Cardiac muscle cell (in vitro differentiated cells and primary cell): ENCODE measurements at regions not wholly inside any gene's neighbourhood (a gene's known extent, or its start where the extent isn't known, plus 50 kb on each side); places are given as distances from the start of the nearest gene placed in this dataset.
"Not testable (repeated sequence)": the region's sequence is repeated elsewhere in the genome, so short reads cannot be mapped to it uniquely, and the experiment has no call there.

Source experiments
- DNase-seq, 2 donors: peaks; one replicate each; pipeline versions ENCODE4 v3.0.0 to v3.0.0-alpha.2; 2010 to 2017; ENCODE audit warnings: low read depth in 1 of 2, low spot score in 1 of 2
- H3K27ac ChIP-seq: fragments of 200-600 bp; sonication (generic); 2 replicates; pipeline ENCODE4 v1.5.1; 2016
- H3K27me3 ChIP-seq: fragments of 200-600 bp; sonication (generic); 2 replicates; pipeline ENCODE4 v1.6.0; 2016; ENCODE audit warnings: control low read depth
- H3K36me3 ChIP-seq: fragments of 200-600 bp; sonication (generic); 2 replicates; pipeline ENCODE4 v1.5.1; 2016; ENCODE audit warnings: control low read depth
- H3K4me1 ChIP-seq: fragments of 200-600 bp; sonication (generic); 2 replicates; pipeline ENCODE4 v1.8.1; 2017; ENCODE audit warnings: low read depth, mild to moderate bottlenecking, mixed run types
- H3K4me3 ChIP-seq: fragments of 200-600 bp; sonication (generic); 2 replicates; pipeline ENCODE4 v1.5.1; 2016; ENCODE audit warnings: mild to moderate bottlenecking
- H3K9me3 ChIP-seq: fragments of 200-600 bp; sonication (generic); 2 replicates; pipeline ENCODE4 v1.5.1; 2017; ENCODE audit warnings: low read depth, mild to moderate bottlenecking, control low read depth
- CTCF ChIP-seq: IDR thresholded peaks from 2 replicates; pipeline ENCODE4 v1.5.1; 2012; ENCODE audit warnings: low read depth, mild to moderate bottlenecking, low read length

- Histone ChIP-seq H3K4me3 (no peak overlapping the region), H3K27me3 (no peaks in the 10 kb centered on the region), H3K9me3 (no peaks in the 10 kb centered on the region), H3K36me3 (no peaks in the 10 kb centered on the region), H3K4me1 (no peaks in the 10 kb centered on the region), H3K27ac (no peak overlapping the region)
- TF ChIP-seq CTCF: no peak
- DNase-seq: no peak
Measured at GRCh38 chr6:116996842-116997241, 119.8 kb downstream of the RFX6 start.

- Histone ChIP-seq H3K27me3 (no peaks in the 10 kb centered on the region), H3K27ac (no peak overlapping the region), H3K36me3 (no peaks in the 10 kb centered on the region), H3K9me3 (no peaks in the 10 kb centered on the region), H3K4me3 (no peak overlapping the region), H3K4me1 (no peaks in the 10 kb centered on the region)
- no peak for TF ChIP-seq CTCF
- no peak for DNase-seq
Measured at GRCh38 chr6:116997496-116997895, 120.5 kb downstream of the RFX6 start.

GRCh38 chr6:117007659-117008058, 130.6 kb downstream of the RFX6 start:
- H3K9me3 ChIP-seq: no peaks in the 10 kb centered on the region
- H3K36me3 ChIP-seq: no peaks in the 10 kb centered on the region
- DNase-seq: no peak
- H3K4me3 ChIP-seq: no peak overlapping the region
- no peaks in the 10 kb centered on the region for H3K27me3 ChIP-seq
- H3K27ac ChIP-seq: no peak overlapping the region
- no peak for TF ChIP-seq CTCF
- peaks cover 6% of the 10 kb centered on the region for H3K4me1 ChIP-seq

GRCh38 chr6:117008618-117009017, 131.6 kb downstream of the RFX6 start:
- no peak for DNase-seq
- Histone ChIP-seq H3K4me3 (no peak overlapping the region), H3K36me3 (no peaks in the 10 kb centered on the region), H3K4me1 (peaks cover 6% of the 10 kb centered on the region), H3K27ac (no peak overlapping the region), H3K9me3 (no peaks in the 10 kb centered on the region), H3K27me3 (no peaks in the 10 kb centered on the region)
- no peak for TF ChIP-seq CTCF

GRCh38 chr6:117014641-117015473, 137.8 kb downstream of the RFX6 start:
- H3K4me1 ChIP-seq, H3K36me3 ChIP-seq, H3K4me3 ChIP-seq, H3K27me3 ChIP-seq, DNase-seq, H3K9me3 ChIP-seq, H3K27ac ChIP-seq: not testable (repeated sequence)

GRCh38 chr6:117015474-117015804, 138.4 kb downstream of the RFX6 start:
- H3K9me3 ChIP-seq, H3K27ac ChIP-seq, H3K36me3 ChIP-seq, H3K4me3 ChIP-seq, DNase-seq, H3K4me1 ChIP-seq, H3K27me3 ChIP-seq: not testable (repeated sequence)
